GM23338 (cell line): ENCODE measurements at regions not wholly inside any gene's neighbourhood (a gene's known extent, or its start where the extent isn't known, plus 50 kb on each side); places are given as distances from the start of the nearest gene placed in this dataset.

ENCODE experiments used
- CTCF ChIP-seq, 2 experiments: fragments of 200-600 bp in 1 of 2; sonication (generic) in 1 of 2; conservative IDR thresholded peaks; 2 replicates each; pipeline versions ENCODE4 v1.5.1 to v1.6.1; 2016 to 2017; ENCODE audit warnings: antibody characterized with exemption in 2 of 2, low read depth in 2 of 2, mild to moderate bottlenecking in 2 of 2, moderate library complexity in 1 of 2
- EZH2 ChIP-seq: fragments of 200-600 bp; sonication (generic); IDR thresholded peaks from one replicate; pipeline ENCODE4 v1.8.0; 2017; ENCODE audit warnings: antibody characterized with exemption, mild to moderate bottlenecking, low read depth; ENCODE audit not compliant: unreplicated experiment
- JUNB ChIP-seq: IDR thresholded peaks from one replicate; pipeline ENCODE4 v1.6.1; 2016; ENCODE audit warnings: antibody characterized with exemption; ENCODE audit not compliant: unreplicated experiment
- NANOG ChIP-seq: IDR thresholded peaks from 2 replicates; pipeline ENCODE4 v1.6.1; 2016; ENCODE audit warnings: antibody characterized with exemption, borderline replicate concordance
- POLR2AphosphoS5 ChIP-seq: IDR thresholded peaks from 2 replicates; pipeline ENCODE4 v1.6.1; 2016; ENCODE audit warnings: antibody characterized with exemption, low read depth
- REST ChIP-seq: IDR thresholded peaks from one replicate; pipeline ENCODE4 v1.6.1; 2018; ENCODE audit warnings: antibody characterized with exemption; ENCODE audit not compliant: unreplicated experiment
- ZNF114 ChIP-seq: fragments of 250-450 bp; sonication (Bioruptor Pico); IDR thresholded peaks from 2 replicates; pipeline ENCODE4 v1.5.0; 2020; ENCODE audit warnings: mild to moderate bottlenecking, moderate library complexity

GRCh38 chr11:37333345-37333744 lies 735.3 kb upstream of the RAG2 start:
- TF ChIP-seq CTCF (conservative IDR thresholded peaks at IDR 0.05; ENCODE audit: low read depth in 2 of 2) (no peak), POLR2AphosphoS5 (no peak), ZNF114 (no peak), JUNB (no peak), EZH2 (no peak), REST (no peak), NANOG (no peak)
